Natural killer cell (primary cell): ENCODE measurements at regions not wholly inside any gene's neighbourhood (a gene's known extent, or its start where the extent isn't known, plus 50 kb on each side); places are given as distances from the start of the nearest gene placed in this dataset.
"Not testable (repeated sequence)": the region's sequence is repeated elsewhere in the genome, so short reads cannot be mapped to it uniquely, and the experiment has no call there.

Source experiments
- ATAC-seq, 3 donors: fragments of 150-1000 bp in 2 of 3; fragments of 200-7000 bp in 1 of 3; cut with Tn5 transposase; 1 replicate in 1 of 3; 2 replicates in 2 of 3; pipeline ENCODE4 v1.10.0; 2021; ENCODE audit warnings: mild to moderate bottlenecking in 2 of 3, moderate library complexity in 2 of 3
- DNase-seq, 2 donors: peaks; one replicate each; pipeline versions ENCODE4 v3.0.0 to v3.0.0-alpha.2; 2013 to 2021; ENCODE audit warnings: mixed read lengths in 1 of 2
- H3K27ac ChIP-seq: one replicate; pipeline ENCODE4 v1.5.1; 2013; ENCODE audit warnings: mild to moderate bottlenecking, low read length
- H3K27me3 ChIP-seq: one replicate; pipeline ENCODE4 v1.6.1; 2013; ENCODE audit warnings: low read length; ENCODE audit not compliant: control insufficient read depth, insufficient read depth
- H3K36me3 ChIP-seq: one replicate; pipeline ENCODE4 v1.6.1; 2013; ENCODE audit warnings: low read length; ENCODE audit not compliant: control insufficient read depth, insufficient read depth
- H3K4me1 ChIP-seq: one replicate; pipeline ENCODE4 v1.6.1; 2013; ENCODE audit warnings: low read length; ENCODE audit not compliant: control insufficient read depth, insufficient read depth
- H3K4me3 ChIP-seq: one replicate; pipeline ENCODE4 v1.5.1; 2013; ENCODE audit warnings: low read length
- H3K9me3 ChIP-seq: one replicate; pipeline ENCODE4 v1.6.1; 2013; ENCODE audit warnings: low read length; ENCODE audit not compliant: control insufficient read depth, insufficient read depth
- H3K27ac Mint-ChIP-seq, 2 donors: one replicate each; pipeline ENCODE4 v1.8.0; 2022; ENCODE audit warnings: mild to moderate bottlenecking in 2 of 2, mixed read lengths in 2 of 2, moderate library complexity in 1 of 2
- H3K27me3 Mint-ChIP-seq, 2 donors: one replicate each; pipeline ENCODE4 v1.8.0; 2022; ENCODE audit warnings: low read depth in 2 of 2, mixed read lengths in 2 of 2
- H3K36me3 Mint-ChIP-seq: one replicate; pipeline ENCODE4 v1.8.0; 2022; ENCODE audit warnings: mixed read lengths
- H3K4me1 Mint-ChIP-seq, 2 donors: one replicate each; pipeline ENCODE4 v1.8.0; 2022; ENCODE audit warnings: mixed read lengths in 2 of 2
- H3K4me3 Mint-ChIP-seq: one replicate; pipeline ENCODE4 v1.8.0; 2022; ENCODE audit warnings: mild to moderate bottlenecking, moderate library complexity, mixed read lengths
- H3K9me3 Mint-ChIP-seq, 2 donors: one replicate each; pipeline ENCODE4 v1.8.0; 2022; ENCODE audit warnings: mixed read lengths in 2 of 2
- CTCF ChIP-seq: fragments of 200-600 bp; IDR thresholded peaks from one replicate; pipeline ENCODE4 v1.8.0; 2022; ENCODE audit warnings: antibody characterized with exemption
- WGBS: methylation state at CpG from one replicate; pipeline ENCODE4 v1.1.7; 2013; ENCODE audit warnings: missing lambda C conversion rate; ENCODE audit not compliant: insufficient coverage; 5-methylcytosine and 5-hydroxymethylcytosine counted together
- intact Hi-C: fragments of 100-400 bp; cut with micrococcal nuclease; formaldehyde crosslinking; loops from one replicate; pipeline ENCODE4 v1.14.2; 2022

GRCh38 chrX:125577479-125577878 lies 257.8 kb downstream of the TEX13C start:
- ATAC-seq (no peak), DNase-seq (no peak)
- H3K27me3 Mint-ChIP-seq, result no peaks in the 10 kb centered on the region
- H3K4me3 ChIP-seq, result no peak overlapping the region
- no peaks in the 10 kb centered on the region for H3K4me1 Mint-ChIP-seq
- no peaks in the 10 kb centered on the region for H3K9me3 ChIP-seq
- H3K27me3 ChIP-seq, result no peaks in the 10 kb centered on the region
- H3K27ac Mint-ChIP-seq, result no peak overlapping the region
- no peaks in the 10 kb centered on the region for H3K4me1 ChIP-seq
- H3K4me3 Mint-ChIP-seq, result no peak overlapping the region
- no peak overlapping the region for H3K27ac ChIP-seq
- H3K36me3 ChIP-seq, result no peaks in the 10 kb centered on the region
- no peaks in the 10 kb centered on the region for H3K36me3 Mint-ChIP-seq
- peaks cover 2 to 4% of the 10 kb centered on the region in 2 donors for H3K9me3 Mint-ChIP-seq
- no peak for TF ChIP-seq CTCF
- WGBS, result no CpG with 5 or more reads among the region's 1 CpG
- intact Hi-C loops, result no loop called here

- H3K36me3 Mint-ChIP-seq, result no peaks in the 10 kb centered on the region
- H3K27me3 Mint-ChIP-seq, result no peaks in the 10 kb centered on the region
- no peak overlapping the region for H3K27ac Mint-ChIP-seq
- H3K27ac ChIP-seq, result no peak overlapping the region
- ATAC-seq (no peak), DNase-seq (no peak)
- H3K4me1 ChIP-seq, result no peaks in the 10 kb centered on the region
- H3K4me1 Mint-ChIP-seq, result no peaks in the 10 kb centered on the region
- H3K4me3 Mint-ChIP-seq, result no peak overlapping the region
- peaks cover 5% of the 10 kb centered on the region for H3K9me3 ChIP-seq
- no peaks in the 10 kb centered on the region for H3K27me3 ChIP-seq
- no peak overlapping the region for H3K4me3 ChIP-seq
- H3K9me3 Mint-ChIP-seq, result no peaks in the 10 kb centered on the region
- intact Hi-C loops, result no loop called here
- TF ChIP-seq CTCF, result no peak
- H3K36me3 ChIP-seq, result no peaks in the 10 kb centered on the region
Measured at GRCh38 chrX:125604448-125604847, 284.8 kb downstream of the TEX13C start.

GRCh38 chrX:125605145-125605544 lies 285.5 kb downstream of the TEX13C start:
- ATAC-seq (no peak), DNase-seq (no peak)
- Histone ChIP-seq H3K4me3 (no peak overlapping the region), H3K4me1 (no peaks in the 10 kb centered on the region), H3K9me3 (peaks cover 5% of the 10 kb centered on the region), H3K27me3 (no peaks in the 10 kb centered on the region), H3K27ac (no peak overlapping the region), H3K36me3 (no peaks in the 10 kb centered on the region)
- Mint-ChIP-seq H3K27me3 (no peaks in the 10 kb centered on the region), H3K9me3 (no peaks in the 10 kb centered on the region), H3K4me3 (no peak overlapping the region), H3K36me3 (no peaks in the 10 kb centered on the region), H3K4me1 (no peaks in the 10 kb centered on the region), H3K27ac (no peak overlapping the region)
- no CpG with 5 or more reads among the region's 2 CpGs for whole genome bisulfite sequencing
- intact Hi-C loops, result no loop called here
- no peak for TF ChIP-seq CTCF

GRCh38 chrX:125614591-125615343 lies 295.1 kb downstream of the TEX13C start:
- H3K4me1 Mint-ChIP-seq, H3K9me3 ChIP-seq, H3K4me3 ChIP-seq, DNase-seq, H3K27ac Mint-ChIP-seq, H3K27ac ChIP-seq, H3K27me3 Mint-ChIP-seq, H3K36me3 ChIP-seq, H3K9me3 Mint-ChIP-seq, intact Hi-C loops, H3K36me3 Mint-ChIP-seq, H3K4me1 ChIP-seq, ATAC-seq, H3K4me3 Mint-ChIP-seq, H3K27me3 ChIP-seq: not testable (repeated sequence)
- WGBS, result 90% methylated on average over 10 of the region's 29 CpGs
